Vagina (tissue), 2 donors: ENCODE measurements at regions not wholly inside any gene's neighbourhood (a gene's known extent, or its start where the extent isn't known, plus 50 kb on each side); places are given as distances from the start of the nearest gene placed in this dataset.

Experiments used
- POLR2AphosphoS5 ChIP-seq, 2 donors: sonication (generic); formaldehyde crosslinking; IDR thresholded peaks; one replicate each; pipeline ENCODE4 v1.9.0; 2017; ENCODE audit warnings: antibody characterized with exemption in 2 of 2, mild to moderate bottlenecking in 2 of 2, low read depth in 1 of 2; ENCODE audit not compliant: insufficient read depth in 1 of 2
- TF ChIP-seq, protein P1 (sequence below), 3 experiments: fragments of 450-650 bp in 2 of 3; fragments of 200-600 bp in 1 of 3; sonication (generic) in 1 of 3; IDR thresholded peaks; one replicate each; pipeline ENCODE4 v1.5.1; 2017 to 2019; ENCODE audit warnings: antibody characterized with exemption in 3 of 3, mild to moderate bottlenecking in 2 of 3, moderate library complexity in 2 of 3

DNA sequence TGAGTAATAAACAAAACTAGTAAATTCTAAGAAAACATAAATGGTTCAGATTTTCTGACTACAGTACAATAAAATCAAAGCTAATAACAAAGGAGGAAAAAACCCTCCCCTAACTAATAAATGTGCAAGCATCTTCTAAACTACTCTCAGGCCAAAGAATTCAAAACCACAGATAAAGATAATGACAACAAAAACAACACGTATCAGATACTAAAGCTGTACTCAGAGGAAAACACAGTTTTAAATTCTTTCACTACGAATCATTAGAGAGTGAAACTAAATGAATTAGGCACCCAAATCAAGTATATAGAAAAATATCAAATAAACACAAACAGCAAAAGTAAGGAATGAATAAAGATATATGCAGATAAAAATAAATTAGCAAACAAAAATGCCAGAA lies 200.9 kb downstream of the TEX36 start:
- TF ChIP-seq, protein P1, sequence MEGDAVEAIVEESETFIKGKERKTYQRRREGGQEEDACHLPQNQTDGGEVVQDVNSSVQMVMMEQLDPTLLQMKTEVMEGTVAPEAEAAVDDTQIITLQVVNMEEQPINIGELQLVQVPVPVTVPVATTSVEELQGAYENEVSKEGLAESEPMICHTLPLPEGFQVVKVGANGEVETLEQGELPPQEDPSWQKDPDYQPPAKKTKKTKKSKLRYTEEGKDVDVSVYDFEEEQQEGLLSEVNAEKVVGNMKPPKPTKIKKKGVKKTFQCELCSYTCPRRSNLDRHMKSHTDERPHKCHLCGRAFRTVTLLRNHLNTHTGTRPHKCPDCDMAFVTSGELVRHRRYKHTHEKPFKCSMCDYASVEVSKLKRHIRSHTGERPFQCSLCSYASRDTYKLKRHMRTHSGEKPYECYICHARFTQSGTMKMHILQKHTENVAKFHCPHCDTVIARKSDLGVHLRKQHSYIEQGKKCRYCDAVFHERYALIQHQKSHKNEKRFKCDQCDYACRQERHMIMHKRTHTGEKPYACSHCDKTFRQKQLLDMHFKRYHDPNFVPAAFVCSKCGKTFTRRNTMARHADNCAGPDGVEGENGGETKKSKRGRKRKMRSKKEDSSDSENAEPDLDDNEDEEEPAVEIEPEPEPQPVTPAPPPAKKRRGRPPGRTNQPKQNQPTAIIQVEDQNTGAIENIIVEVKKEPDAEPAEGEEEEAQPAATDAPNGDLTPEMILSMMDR (IDR thresholded peaks at IDR 0.05) = no peak
- TF ChIP-seq POLR2AphosphoS5 (IDR thresholded peaks at IDR 0.05; ENCODE audit: insufficient read depth in 1 of 2, low read depth in 1 of 2) = no peak
